A673 (cell line): ENCODE measurements at regions not wholly inside any gene's neighbourhood (a gene's known extent, or its start where the extent isn't known, plus 50 kb on each side); places are given as distances from the start of the nearest gene placed in this dataset.

Source experiments
- BruUV-seq: library from RNA; stranded (reverse); fragments of 400-500 nt; replicated peaks from 2 replicates; lab custom pipeline; 2021; lab: Mats Ljungman, UMichigan
- CTCF ChIA-PET: fragments of 300-600 bp; sonication (Branson Sonifier 250); formaldehyde crosslinking; loops from one replicate; lab custom pipeline; 2022; ENCODE audit warnings: antibody characterized with exemption; lab: Charles Lee
- POLR2A ChIA-PET: fragments of 300-600 bp; sonication (Branson Sonifier 250); formaldehyde crosslinking; loops from one replicate; lab custom pipeline; 2022; ENCODE audit warnings: antibody characterized with exemption; ENCODE audit not compliant: low non-redundant PET; lab: Charles Lee
- DNase-seq: peaks from one replicate; pipeline ENCODE4 v3.0.0-alpha.2; 2015; ENCODE audit warnings: low spot score
- H3K27ac ChIP-seq: fragments of 200-600 bp; sonication (generic); 2 replicates; pipeline ENCODE4 v1.5.1; 2016; ENCODE audit warnings: mixed run types, low read depth, mild to moderate bottlenecking, mixed read lengths, antibody characterized with exemption, low read length; ENCODE audit not compliant: poor library complexity, severe bottlenecking
- H3K27me3 ChIP-seq: fragments of 200-600 bp; sonication (generic); replicated peaks from 2 replicates; pipeline ENCODE4 v1.6.1; 2017; ENCODE audit warnings: mixed run types, low read depth, mild to moderate bottlenecking, mixed read lengths, antibody characterized with exemption, low read length; ENCODE audit not compliant: insufficient read depth, poor library complexity
- H3K36me3 ChIP-seq: fragments of 200-600 bp; sonication (generic); 2 replicates; pipeline ENCODE4 v1.6.1; 2016; ENCODE audit warnings: mixed run types, mild to moderate bottlenecking, mixed read lengths, antibody characterized with exemption, low read length; ENCODE audit not compliant: insufficient read depth, poor library complexity, severe bottlenecking
- H3K4me1 ChIP-seq: fragments of 200-600 bp; sonication (generic); 2 replicates; pipeline ENCODE4 v1.6.1; 2017; ENCODE audit warnings: mixed run types, mild to moderate bottlenecking, mixed read lengths, antibody characterized with exemption, low read length; ENCODE audit not compliant: insufficient read depth, poor library complexity, severe bottlenecking
- H3K4me3 ChIP-seq: fragments of 200-600 bp; sonication (generic); 2 replicates; pipeline ENCODE4 v1.5.1; 2016; ENCODE audit warnings: low read depth, mixed run types, mild to moderate bottlenecking, mixed read lengths, low read length; ENCODE audit not compliant: poor library complexity, severe bottlenecking
- H3K9me3 ChIP-seq: fragments of 200-600 bp; sonication (generic); 2 replicates; pipeline ENCODE4 v1.6.1; 2016; ENCODE audit warnings: mixed run types, low read depth, mild to moderate bottlenecking, mixed read lengths, antibody characterized with exemption, low read length; ENCODE audit not compliant: poor library complexity, severe bottlenecking
- EZH2 ChIP-seq: fragments of 200-600 bp; sonication (generic); IDR thresholded peaks from 2 replicates; pipeline ENCODE4 v1.6.1; 2017; ENCODE audit warnings: borderline replicate concordance, low read depth, mild to moderate bottlenecking, mixed read lengths, antibody characterized with exemption, low read length; ENCODE audit not compliant: poor library complexity, severe bottlenecking
- intact Hi-C: fragments of 100-400 bp; cut with micrococcal nuclease; formaldehyde crosslinking; loops from one replicate; pipeline ENCODE4 v1.10.0; 2022; ENCODE audit not compliant: unreplicated experiment
- TF ChIP-seq, protein P1 (sequence below): fragments of 300-800, 200-600 bp; sonication (generic); conservative IDR thresholded peaks from 2 replicates; pipeline ENCODE4 v1.5.1; 2017; ENCODE audit warnings: low read depth, mild to moderate bottlenecking, antibody characterized with exemption, low read length, moderate library complexity, mixed read lengths

DNA sequence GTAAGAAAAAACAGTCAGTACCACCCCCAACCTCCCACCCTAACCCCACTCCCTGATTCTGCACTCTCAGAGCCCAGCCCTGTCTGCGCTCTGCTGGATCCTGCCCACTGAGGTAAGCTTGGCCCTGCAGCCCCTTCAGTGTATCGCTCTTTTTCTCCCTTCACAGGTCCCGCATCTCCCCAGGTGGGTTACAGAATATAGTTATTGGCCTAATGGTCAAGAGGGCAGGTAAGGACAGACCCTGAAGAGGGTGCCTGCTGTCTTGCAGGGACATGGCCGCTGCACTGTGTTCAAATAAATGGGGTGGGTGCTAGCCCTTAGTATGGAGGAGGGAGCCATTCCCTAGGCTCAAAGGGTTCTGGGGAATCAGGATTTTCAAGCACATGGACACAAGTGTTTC, 135.7 kb downstream of the ADSS2 start:
- BruUV-seq = no TSS peak
- H3K9me3 ChIP-seq = no peaks in the 10 kb centered on the region
- no peaks in the 10 kb centered on the region for H3K36me3 ChIP-seq
- ChIA-PET CTCF (no interaction called here), POLR2A (no interaction called here)
- intact Hi-C loops = no loop called here
- no peak overlapping the region for H3K4me3 ChIP-seq
- no peak overlapping the region for H3K27ac ChIP-seq
- no peak for TF ChIP-seq EZH2
- TF ChIP-seq, protein P1, sequence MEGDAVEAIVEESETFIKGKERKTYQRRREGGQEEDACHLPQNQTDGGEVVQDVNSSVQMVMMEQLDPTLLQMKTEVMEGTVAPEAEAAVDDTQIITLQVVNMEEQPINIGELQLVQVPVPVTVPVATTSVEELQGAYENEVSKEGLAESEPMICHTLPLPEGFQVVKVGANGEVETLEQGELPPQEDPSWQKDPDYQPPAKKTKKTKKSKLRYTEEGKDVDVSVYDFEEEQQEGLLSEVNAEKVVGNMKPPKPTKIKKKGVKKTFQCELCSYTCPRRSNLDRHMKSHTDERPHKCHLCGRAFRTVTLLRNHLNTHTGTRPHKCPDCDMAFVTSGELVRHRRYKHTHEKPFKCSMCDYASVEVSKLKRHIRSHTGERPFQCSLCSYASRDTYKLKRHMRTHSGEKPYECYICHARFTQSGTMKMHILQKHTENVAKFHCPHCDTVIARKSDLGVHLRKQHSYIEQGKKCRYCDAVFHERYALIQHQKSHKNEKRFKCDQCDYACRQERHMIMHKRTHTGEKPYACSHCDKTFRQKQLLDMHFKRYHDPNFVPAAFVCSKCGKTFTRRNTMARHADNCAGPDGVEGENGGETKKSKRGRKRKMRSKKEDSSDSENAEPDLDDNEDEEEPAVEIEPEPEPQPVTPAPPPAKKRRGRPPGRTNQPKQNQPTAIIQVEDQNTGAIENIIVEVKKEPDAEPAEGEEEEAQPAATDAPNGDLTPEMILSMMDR = no peak
- no peak for DNase-seq
- no peaks in the 10 kb centered on the region for H3K27me3 ChIP-seq
- no peaks in the 10 kb centered on the region for H3K4me1 ChIP-seq

DNA sequence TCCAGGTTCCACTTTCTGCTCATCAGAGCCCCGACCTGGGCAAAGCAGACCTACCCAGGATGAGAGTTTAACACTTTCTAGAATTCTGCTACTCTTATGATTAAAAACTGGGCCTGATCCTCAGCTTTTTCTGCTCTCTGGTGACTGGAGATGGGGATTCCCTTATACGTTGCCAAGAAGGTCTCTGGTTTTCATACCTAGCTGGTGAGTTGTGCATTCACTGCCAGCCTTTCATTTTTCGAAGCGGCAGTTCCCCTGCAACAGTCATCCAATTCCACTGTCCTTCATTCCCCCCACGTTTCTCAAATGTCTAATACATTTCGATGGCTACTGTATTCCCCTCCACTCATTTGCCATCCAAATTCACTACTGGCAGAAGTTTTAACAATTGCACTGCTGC, 135.3 kb downstream of the ADSS2 start:
- POLR2A ChIA-PET = interaction anchor here (0.7 kb wide), 1 partner anchor 67 kb away, joined by 4 read pairs; no protein-coding TSS in a partner anchor
- CTCF ChIA-PET = no interaction called here

DNA sequence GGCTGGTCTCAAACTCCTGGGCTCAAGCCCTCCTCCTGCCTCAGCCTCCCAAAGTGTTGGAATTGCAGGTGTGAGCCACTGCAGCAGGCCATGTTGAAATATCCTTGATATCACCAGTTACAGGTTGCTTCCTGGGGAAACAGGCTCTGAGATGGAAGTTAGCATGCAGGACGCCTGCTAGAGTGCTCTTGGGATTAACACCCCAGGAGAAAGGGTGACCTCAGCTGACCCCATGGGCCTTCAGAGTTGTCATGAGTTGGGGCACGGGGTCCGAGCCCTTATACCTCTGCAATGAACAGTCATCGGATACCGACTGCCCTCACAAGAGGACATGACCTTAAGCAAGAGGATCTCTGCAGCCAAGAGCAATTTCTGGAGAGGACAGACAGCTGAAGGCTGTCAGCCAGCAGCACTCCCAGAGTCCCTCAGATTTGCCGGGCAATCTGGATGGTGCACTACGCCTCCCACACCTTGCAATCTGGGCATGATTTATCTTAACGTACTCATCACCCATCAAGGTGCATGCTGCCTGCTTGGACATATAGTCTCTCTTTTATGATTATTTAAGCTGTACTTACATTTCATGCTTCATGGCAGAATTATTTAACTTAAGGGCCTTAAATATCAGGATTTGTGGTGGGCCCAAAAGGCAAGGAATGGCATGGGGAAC, 134.6 kb downstream of the ADSS2 start:
- no TSS peak for BruUV-seq
- CTCF ChIA-PET = no interaction called here
- POLR2A ChIA-PET = interaction anchor here (0.7 kb wide), 1 partner anchor 67 kb away, joined by 4 read pairs; no protein-coding TSS in a partner anchor
- Histone ChIP-seq H3K4me1 (no peaks in the 10 kb centered on the region), H3K27me3 (no peaks in the 10 kb centered on the region), H3K36me3 (no peaks in the 10 kb centered on the region), H3K4me3 (no peak overlapping the region), H3K27ac (no peak overlapping the region), H3K9me3 (no peaks in the 10 kb centered on the region)
- no peak for TF ChIP-seq EZH2
- TF ChIP-seq, protein P1 = no peak
- intact Hi-C loops = no loop called here
- no peak for DNase-seq

More for the DNA sequence above, 135.3 kb downstream of the ADSS2 start:
- Histone ChIP-seq H3K9me3 (no peaks in the 10 kb centered on the region), H3K27ac (no peak overlapping the region), H3K4me3 (no peak overlapping the region), H3K4me1 (no peaks in the 10 kb centered on the region), H3K36me3 (no peaks in the 10 kb centered on the region), H3K27me3 (no peaks in the 10 kb centered on the region)
- TF ChIP-seq, protein P1 = no peak
- no peak for TF ChIP-seq EZH2
- BruUV-seq = no TSS peak
- DNase-seq = no peak
- intact Hi-C loops = no loop called here
